Sigmoid colon (tissue), 3 donors: ENCODE measurements at regions not wholly inside any gene's neighbourhood (a gene's known extent, or its start where the extent isn't known, plus 50 kb on each side); places are given as distances from the start of the nearest gene placed in this dataset.

ENCODE experiments used
- POLR2A ChIP-seq, 2 donors: fragments of 450-650 bp; IDR thresholded peaks; one replicate each; pipeline ENCODE4 v1.6.1; 2016; ENCODE audit warnings: antibody characterized with exemption in 2 of 2, mild to moderate bottlenecking in 2 of 2, moderate library complexity in 2 of 2
- TF ChIP-seq, protein P1 (sequence below), 4 experiments: fragments of 450-650 bp in 3 of 4; fragments of 200-600 bp in 1 of 4; IDR thresholded peaks; one replicate each; pipeline ENCODE4 v1.5.1; 2016 to 2019; ENCODE audit warnings: antibody characterized with exemption in 4 of 4, mild to moderate bottlenecking in 3 of 4, moderate library complexity in 2 of 4

DNA sequence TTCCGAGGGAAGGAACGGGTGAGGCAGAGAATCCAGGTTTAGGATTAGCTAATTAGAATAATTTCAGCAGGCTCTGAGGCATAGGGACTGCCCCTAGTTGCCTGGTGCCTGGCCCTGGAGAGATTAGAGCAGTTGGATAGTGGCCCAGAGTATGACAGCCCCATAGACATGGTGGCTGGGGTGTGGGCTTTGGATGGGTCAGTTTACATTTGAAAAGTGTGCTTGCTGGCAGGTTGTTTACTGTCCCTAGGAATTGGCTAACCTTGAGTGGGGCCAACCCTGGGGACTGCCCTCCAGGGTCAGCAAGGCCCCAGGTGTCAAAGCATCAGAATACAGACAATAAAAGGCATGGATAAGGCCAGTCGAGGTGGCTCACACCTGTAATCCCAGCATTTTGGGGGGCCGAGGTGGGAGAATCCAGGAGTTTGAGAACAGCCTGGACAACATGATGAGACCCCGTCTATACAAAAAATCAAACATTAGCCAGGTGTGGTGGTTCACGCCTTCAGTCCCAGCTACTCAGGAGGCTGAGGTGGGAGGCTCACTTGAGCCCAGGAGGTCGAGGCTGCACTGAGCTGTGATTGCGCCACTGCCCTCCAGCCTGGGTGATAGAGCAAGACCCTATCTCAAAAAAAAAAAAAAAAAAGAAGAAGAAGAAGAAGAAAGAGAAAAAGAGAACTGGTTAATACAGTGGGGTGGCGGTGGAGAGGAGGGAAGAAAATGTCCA, 182.3 kb upstream of the PWP1 start:
- TF ChIP-seq, protein P1, sequence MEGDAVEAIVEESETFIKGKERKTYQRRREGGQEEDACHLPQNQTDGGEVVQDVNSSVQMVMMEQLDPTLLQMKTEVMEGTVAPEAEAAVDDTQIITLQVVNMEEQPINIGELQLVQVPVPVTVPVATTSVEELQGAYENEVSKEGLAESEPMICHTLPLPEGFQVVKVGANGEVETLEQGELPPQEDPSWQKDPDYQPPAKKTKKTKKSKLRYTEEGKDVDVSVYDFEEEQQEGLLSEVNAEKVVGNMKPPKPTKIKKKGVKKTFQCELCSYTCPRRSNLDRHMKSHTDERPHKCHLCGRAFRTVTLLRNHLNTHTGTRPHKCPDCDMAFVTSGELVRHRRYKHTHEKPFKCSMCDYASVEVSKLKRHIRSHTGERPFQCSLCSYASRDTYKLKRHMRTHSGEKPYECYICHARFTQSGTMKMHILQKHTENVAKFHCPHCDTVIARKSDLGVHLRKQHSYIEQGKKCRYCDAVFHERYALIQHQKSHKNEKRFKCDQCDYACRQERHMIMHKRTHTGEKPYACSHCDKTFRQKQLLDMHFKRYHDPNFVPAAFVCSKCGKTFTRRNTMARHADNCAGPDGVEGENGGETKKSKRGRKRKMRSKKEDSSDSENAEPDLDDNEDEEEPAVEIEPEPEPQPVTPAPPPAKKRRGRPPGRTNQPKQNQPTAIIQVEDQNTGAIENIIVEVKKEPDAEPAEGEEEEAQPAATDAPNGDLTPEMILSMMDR (IDR thresholded peaks at IDR 0.05) = no peak
- TF ChIP-seq POLR2A (IDR thresholded peaks at IDR 0.05) = no peak
